ENCODE measurements at regions not wholly inside any gene's neighbourhood (a gene's known extent, or its start where the extent isn't known, plus 50 kb on each side); places are given as distances from the start of the nearest gene placed in this dataset.

GRCh38 chr3:94968519-94968918, 905.7 kb downstream of the NSUN3 start:
- no peak for DNase-seq (ENCODE audit: insufficient read length, low spot score, missing footprints)
- H3K4me1 ChIP-seq (ENCODE audit: insufficient read depth, low read length) = no peaks in the 10 kb centered on the region
- H3K27me3 ChIP-seq (ENCODE audit: insufficient read depth, low read length) = no peaks in the 10 kb centered on the region
- no peak overlapping the region for H3K27ac ChIP-seq (ENCODE audit: low read depth, low read length)
- no peaks in the 10 kb centered on the region for H3K36me3 ChIP-seq (ENCODE audit: insufficient read depth, low read length)
- no peak for TF ChIP-seq CTCF (IDR thresholded peaks at IDR 0.05; ENCODE audit: extremely low read depth, low read depth, low read length)
- no peak overlapping the region for H3K4me3 ChIP-seq (ENCODE audit: insufficient read depth, low read length)
- no peaks in the 10 kb centered on the region for H4K20me1 ChIP-seq (ENCODE audit: insufficient read depth, low read length)
- no peaks in the 10 kb centered on the region for H3K9me3 ChIP-seq (ENCODE audit: low read depth, low read length)
- no peaks in the 10 kb centered on the region for H3K79me2 ChIP-seq (ENCODE audit: insufficient read depth, low read length)
- H3K4me2 ChIP-seq (ENCODE audit: insufficient read depth, low read length) = no peak overlapping the region
- no peak overlapping the region for H2AFZ ChIP-seq (ENCODE audit: low read length)

DNA sequence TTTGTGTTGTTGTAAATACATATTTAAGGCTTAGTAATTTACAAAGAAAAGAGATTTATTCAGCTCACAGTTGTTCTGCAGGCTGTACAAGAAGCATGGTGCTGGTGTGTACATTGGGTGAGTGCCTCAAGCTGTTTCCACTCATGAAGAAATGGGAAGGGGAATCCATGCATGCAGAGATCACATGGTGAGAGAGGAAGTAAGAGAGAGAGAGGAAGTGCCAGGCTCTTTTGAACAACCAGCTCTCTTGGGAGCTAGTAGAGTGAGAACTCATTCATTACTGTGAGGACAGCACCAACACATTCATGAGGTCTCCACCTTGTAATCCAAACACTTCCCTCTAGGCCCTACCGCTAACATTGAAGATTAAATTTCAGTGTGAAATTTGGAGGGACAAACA, 909.2 kb downstream of the NSUN3 start:
- Histone ChIP-seq H3K27ac (ENCODE audit: low read depth, low read length) (no peak overlapping the region), H3K79me2 (ENCODE audit: insufficient read depth, low read length) (no peaks in the 10 kb centered on the region), H3K4me2 (ENCODE audit: insufficient read depth, low read length) (no peak overlapping the region), H3K4me1 (ENCODE audit: insufficient read depth, low read length) (no peaks in the 10 kb centered on the region), H3K9me3 (ENCODE audit: low read depth, low read length) (no peaks in the 10 kb centered on the region), H3K27me3 (ENCODE audit: insufficient read depth, low read length) (no peaks in the 10 kb centered on the region), H3K36me3 (ENCODE audit: insufficient read depth, low read length) (no peaks in the 10 kb centered on the region), H4K20me1 (ENCODE audit: insufficient read depth, low read length) (no peaks in the 10 kb centered on the region), H3K4me3 (ENCODE audit: insufficient read depth, low read length) (no peak overlapping the region), H2AFZ (ENCODE audit: low read length) (no peak overlapping the region)
- no peak for TF ChIP-seq CTCF (IDR thresholded peaks at IDR 0.05; ENCODE audit: extremely low read depth, low read depth, low read length)
- no peak for DNase-seq (ENCODE audit: insufficient read length, low spot score, missing footprints)

GRCh38 chr3:94978084-94978483, 915.2 kb downstream of the NSUN3 start:
- Histone ChIP-seq H3K79me2 (ENCODE audit: insufficient read depth, low read length) (no peaks in the 10 kb centered on the region), H3K27me3 (ENCODE audit: insufficient read depth, low read length) (no peaks in the 10 kb centered on the region), H3K4me2 (ENCODE audit: insufficient read depth, low read length) (no peak overlapping the region), H3K36me3 (ENCODE audit: insufficient read depth, low read length) (no peaks in the 10 kb centered on the region), H4K20me1 (ENCODE audit: insufficient read depth, low read length) (no peaks in the 10 kb centered on the region), H3K9me3 (ENCODE audit: low read depth, low read length) (no peaks in the 10 kb centered on the region), H2AFZ (ENCODE audit: low read length) (no peak overlapping the region), H3K27ac (ENCODE audit: low read depth, low read length) (no peak overlapping the region), H3K4me3 (ENCODE audit: insufficient read depth, low read length) (no peak overlapping the region), H3K4me1 (ENCODE audit: insufficient read depth, low read length) (no peaks in the 10 kb centered on the region)
- no peak for TF ChIP-seq CTCF (IDR thresholded peaks at IDR 0.05; ENCODE audit: extremely low read depth, low read depth, low read length)
- DNase-seq (ENCODE audit: insufficient read length, low spot score, missing footprints) = no peak

GRCh38 chr3:94985778-94986177, 922.9 kb downstream of the NSUN3 start:
- no peak overlapping the region for H3K27ac ChIP-seq (ENCODE audit: low read depth, low read length)

More at GRCh38 chr3:94985778-94986177, 922.9 kb downstream of the NSUN3 start:
- Histone ChIP-seq H3K4me2 (ENCODE audit: insufficient read depth, low read length) (no peak overlapping the region), H3K4me3 (ENCODE audit: insufficient read depth, low read length) (no peak overlapping the region), H3K79me2 (ENCODE audit: insufficient read depth, low read length) (no peaks in the 10 kb centered on the region), H3K27me3 (ENCODE audit: insufficient read depth, low read length) (no peaks in the 10 kb centered on the region), H3K36me3 (ENCODE audit: insufficient read depth, low read length) (no peaks in the 10 kb centered on the region), H4K20me1 (ENCODE audit: insufficient read depth, low read length) (no peaks in the 10 kb centered on the region), H3K4me1 (ENCODE audit: insufficient read depth, low read length) (no peaks in the 10 kb centered on the region), H3K9me3 (ENCODE audit: low read depth, low read length) (no peaks in the 10 kb centered on the region), H2AFZ (ENCODE audit: low read length) (no peak overlapping the region)
- TF ChIP-seq CTCF (IDR thresholded peaks at IDR 0.05; ENCODE audit: extremely low read depth, low read depth, low read length) = no peak
- no peak for DNase-seq (ENCODE audit: insufficient read length, low spot score, missing footprints)

Measured in osteoblast (primary cell).